HG03571 (cell line): ENCODE measurements at regions not wholly inside any gene's neighbourhood (a gene's known extent, or its start where the extent isn't known, plus 50 kb on each side); places are given as distances from the start of the nearest gene placed in this dataset.

Experiments used
- ATAC-seq: cut with Tn5 transposase; IDR thresholded peaks from one replicate; pipeline ENCODE4 v1.9.1; 2021; ENCODE audit not compliant: unreplicated experiment

GRCh38 chr12:78674311-78675090 lies 190.1 kb upstream of the SYT1 start:
- no peak for ATAC-seq

GRCh38 chr12:78680596-78680995 lies 184.0 kb upstream of the SYT1 start:
- no peak for ATAC-seq

- ATAC-seq, result no peak
Measured at GRCh38 chr12:78683031-78683430, 181.5 kb upstream of the SYT1 start.

GRCh38 chr12:78683626-78684025 lies 180.9 kb upstream of the SYT1 start:
- no peak for ATAC-seq

GRCh38 chr12:78684419-78684818 lies 180.2 kb upstream of the SYT1 start:
- ATAC-seq, result no peak

GRCh38 chr12:78695749-78696148 lies 168.8 kb upstream of the SYT1 start:
- no peak for ATAC-seq

GRCh38 chr12:78696267-78696666 lies 168.3 kb upstream of the SYT1 start:
- no peak for ATAC-seq

GRCh38 chr12:78697817-78698415 lies 166.7 kb upstream of the SYT1 start:
- ATAC-seq, result no peak

- ATAC-seq, result no peak
Measured at GRCh38 chr12:78698747-78699146, 165.8 kb upstream of the SYT1 start.

- ATAC-seq, result no peak
Measured at GRCh38 chr12:78700565-78700964, 164.0 kb upstream of the SYT1 start.

- ATAC-seq, result no peak
Measured at GRCh38 chr12:78703820-78704525, 160.6 kb upstream of the SYT1 start.

GRCh38 chr12:78711954-78712353 lies 152.6 kb upstream of the SYT1 start:
- no peak for ATAC-seq

- ATAC-seq, result no peak
Measured at GRCh38 chr12:78712834-78713481, 151.6 kb upstream of the SYT1 start.

- no peak for ATAC-seq
Measured at GRCh38 chr12:78719721-78720120, 144.9 kb upstream of the SYT1 start.

GRCh38 chr12:78721906-78722305 lies 142.7 kb upstream of the SYT1 start:
- no peak for ATAC-seq

GRCh38 chr12:78725033-78725432 lies 139.5 kb upstream of the SYT1 start:
- no peak for ATAC-seq

- no peak for ATAC-seq
Measured at GRCh38 chr12:78725951-78726580, 138.5 kb upstream of the SYT1 start.

GRCh38 chr12:78726854-78727253 lies 137.7 kb upstream of the SYT1 start:
- no peak for ATAC-seq

- no peak for ATAC-seq
Measured at GRCh38 chr12:78732481-78732880, 132.1 kb upstream of the SYT1 start.

- ATAC-seq, result no peak
Measured at GRCh38 chr12:78739653-78740052, 124.9 kb upstream of the SYT1 start.

- no peak for ATAC-seq
Measured at GRCh38 chr12:78746001-78746400, 118.6 kb upstream of the SYT1 start.
